ENCODE measurements at regions not wholly inside any gene's neighbourhood (a gene's known extent, or its start where the extent isn't known, plus 50 kb on each side); places are given as distances from the start of the nearest gene placed in this dataset.
"Not testable (repeated sequence)": the region's sequence is repeated elsewhere in the genome, so short reads cannot be mapped to it uniquely, and the experiment has no call there.

DNA sequence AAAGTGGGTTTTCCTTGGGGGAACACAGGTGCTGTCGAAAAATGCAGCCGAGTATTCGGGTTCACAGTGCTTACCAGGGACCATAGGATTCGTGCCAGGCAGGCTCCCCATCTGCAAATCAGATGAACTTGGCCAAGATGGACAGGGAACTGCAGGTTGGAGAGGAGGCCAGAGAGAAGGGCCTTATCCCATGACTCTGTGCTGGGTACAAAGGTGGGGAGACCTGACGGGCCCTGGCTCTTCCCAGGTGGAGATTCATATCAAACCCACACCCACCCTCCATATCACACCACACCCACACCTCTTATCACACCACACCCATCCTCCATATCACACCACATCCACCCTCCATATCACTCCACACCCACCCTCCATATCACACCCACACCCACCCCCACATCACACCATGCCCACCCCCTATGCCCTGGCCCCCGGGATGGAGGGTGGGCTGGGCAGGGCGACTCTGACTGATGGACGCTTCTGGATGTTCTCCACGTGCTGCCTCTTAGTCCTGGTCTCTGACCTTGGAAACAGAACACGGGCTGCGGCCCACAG is 319.7 kb downstream of the ADGRD1 start:
- DNase-seq (ENCODE audit: low read depth): no peak
- H3K4me3 ChIP-seq (ENCODE audit: low read depth, low read length): no peak overlapping the region
- TF ChIP-seq, protein P1, sequence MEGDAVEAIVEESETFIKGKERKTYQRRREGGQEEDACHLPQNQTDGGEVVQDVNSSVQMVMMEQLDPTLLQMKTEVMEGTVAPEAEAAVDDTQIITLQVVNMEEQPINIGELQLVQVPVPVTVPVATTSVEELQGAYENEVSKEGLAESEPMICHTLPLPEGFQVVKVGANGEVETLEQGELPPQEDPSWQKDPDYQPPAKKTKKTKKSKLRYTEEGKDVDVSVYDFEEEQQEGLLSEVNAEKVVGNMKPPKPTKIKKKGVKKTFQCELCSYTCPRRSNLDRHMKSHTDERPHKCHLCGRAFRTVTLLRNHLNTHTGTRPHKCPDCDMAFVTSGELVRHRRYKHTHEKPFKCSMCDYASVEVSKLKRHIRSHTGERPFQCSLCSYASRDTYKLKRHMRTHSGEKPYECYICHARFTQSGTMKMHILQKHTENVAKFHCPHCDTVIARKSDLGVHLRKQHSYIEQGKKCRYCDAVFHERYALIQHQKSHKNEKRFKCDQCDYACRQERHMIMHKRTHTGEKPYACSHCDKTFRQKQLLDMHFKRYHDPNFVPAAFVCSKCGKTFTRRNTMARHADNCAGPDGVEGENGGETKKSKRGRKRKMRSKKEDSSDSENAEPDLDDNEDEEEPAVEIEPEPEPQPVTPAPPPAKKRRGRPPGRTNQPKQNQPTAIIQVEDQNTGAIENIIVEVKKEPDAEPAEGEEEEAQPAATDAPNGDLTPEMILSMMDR (IDR thresholded peaks at IDR 0.05; ENCODE audit: low read depth, low read length): no peak
- TF ChIP-seq, protein P2, sequence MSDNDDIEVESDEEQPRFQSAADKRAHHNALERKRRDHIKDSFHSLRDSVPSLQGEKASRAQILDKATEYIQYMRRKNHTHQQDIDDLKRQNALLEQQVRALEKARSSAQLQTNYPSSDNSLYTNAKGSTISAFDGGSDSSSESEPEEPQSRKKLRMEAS (IDR thresholded peaks at IDR 0.05; ENCODE audit: low read depth, low read length): no peak
- no peak for TF ChIP-seq MYC (IDR thresholded peaks at IDR 0.05; ENCODE audit: low read depth, low read length)
- TF ChIP-seq POLR2A (IDR thresholded peaks at IDR 0.05; ENCODE audit: extremely low read depth, insufficient read length): no peak

DNA sequence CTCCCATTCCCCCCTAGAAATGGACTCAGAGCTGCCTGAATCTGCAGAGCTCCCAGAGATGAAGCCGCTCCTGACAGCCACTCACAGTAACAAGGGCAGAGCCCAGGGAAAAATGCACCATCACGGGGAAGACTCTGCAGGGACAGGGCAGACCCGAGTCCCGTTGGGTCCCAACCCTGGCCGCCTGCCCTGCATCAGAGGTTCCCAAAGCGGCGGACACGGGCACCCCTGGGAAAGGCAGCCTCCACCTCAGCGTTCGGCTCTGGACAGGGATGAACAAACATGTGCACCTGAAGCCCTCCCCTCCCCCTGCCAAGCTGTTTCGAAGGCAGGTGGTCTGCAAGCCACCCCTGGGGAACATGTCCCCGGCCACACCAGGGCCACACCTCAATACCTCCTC is 320.4 kb downstream of the ADGRD1 start:
- no peak for DNase-seq (ENCODE audit: low read depth)
- H3K4me3 ChIP-seq (ENCODE audit: low read depth, low read length): no peak overlapping the region
- TF ChIP-seq POLR2A (IDR thresholded peaks at IDR 0.05; ENCODE audit: extremely low read depth, insufficient read length): no peak
- TF ChIP-seq, protein P1 (IDR thresholded peaks at IDR 0.05; ENCODE audit: low read depth, low read length): no peak

DNA sequence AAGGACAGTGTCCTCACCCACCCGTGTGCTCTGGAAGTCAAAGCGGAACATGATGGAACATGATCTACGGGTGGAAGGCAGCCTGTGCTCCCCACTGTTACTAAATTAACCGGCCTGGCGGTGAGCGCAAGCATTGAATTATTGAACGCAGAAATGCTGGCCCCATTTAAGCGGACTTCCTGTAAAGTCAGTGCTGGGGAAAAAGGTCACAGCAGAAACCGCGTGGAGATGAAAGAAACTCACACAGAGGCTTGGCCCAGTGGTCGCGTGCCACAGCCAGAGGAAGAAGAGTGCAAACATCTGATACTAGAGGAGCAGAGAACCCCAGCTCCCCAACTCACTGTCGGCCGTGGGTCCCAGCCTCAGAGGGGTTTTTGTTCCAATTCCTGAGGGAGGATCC is 321.2 kb downstream of the ADGRD1 start:
- no peak overlapping the region for H3K4me3 ChIP-seq (ENCODE audit: low read depth, low read length)
- no peak for TF ChIP-seq POLR2A (IDR thresholded peaks at IDR 0.05; ENCODE audit: extremely low read depth, insufficient read length)
- TF ChIP-seq, protein P1 (IDR thresholded peaks at IDR 0.05; ENCODE audit: low read depth, low read length): no peak
- TF ChIP-seq MYC (IDR thresholded peaks at IDR 0.05; ENCODE audit: low read depth, low read length): no peak
- TF ChIP-seq, protein P2 (IDR thresholded peaks at IDR 0.05; ENCODE audit: low read depth, low read length): no peak
- DNase-seq (ENCODE audit: low read depth): no peak

DNA sequence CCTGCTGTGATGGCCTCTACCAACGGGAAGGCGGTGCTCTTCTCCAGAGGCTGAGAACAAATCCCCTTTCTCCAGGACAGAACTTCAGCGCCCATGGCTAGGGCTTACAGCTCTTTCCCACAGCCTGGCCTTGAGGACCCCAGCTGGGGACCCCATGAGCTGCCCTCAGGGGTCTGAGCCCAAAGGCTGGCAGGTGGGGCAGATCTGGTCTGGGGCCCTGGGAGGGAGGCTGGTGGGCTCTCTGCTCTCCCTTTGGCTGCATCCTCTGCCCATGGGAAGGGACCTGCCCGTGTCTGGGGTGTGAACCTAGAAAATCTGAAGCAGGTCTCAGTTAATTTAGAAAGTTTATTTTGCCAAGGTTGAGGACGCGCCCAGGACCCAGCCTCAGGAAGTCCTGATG is 322.1 kb downstream of the ADGRD1 start:
- TF ChIP-seq POLR2A (IDR thresholded peaks at IDR 0.05; ENCODE audit: extremely low read depth, insufficient read length) (no peak), MYC (IDR thresholded peaks at IDR 0.05; ENCODE audit: low read depth, low read length) (no peak)
- TF ChIP-seq, protein P2 (IDR thresholded peaks at IDR 0.05; ENCODE audit: low read depth, low read length): no peak
- TF ChIP-seq, protein P1 (IDR thresholded peaks at IDR 0.05; ENCODE audit: low read depth, low read length): no peak
- no peak for DNase-seq (ENCODE audit: low read depth)

DNA sequence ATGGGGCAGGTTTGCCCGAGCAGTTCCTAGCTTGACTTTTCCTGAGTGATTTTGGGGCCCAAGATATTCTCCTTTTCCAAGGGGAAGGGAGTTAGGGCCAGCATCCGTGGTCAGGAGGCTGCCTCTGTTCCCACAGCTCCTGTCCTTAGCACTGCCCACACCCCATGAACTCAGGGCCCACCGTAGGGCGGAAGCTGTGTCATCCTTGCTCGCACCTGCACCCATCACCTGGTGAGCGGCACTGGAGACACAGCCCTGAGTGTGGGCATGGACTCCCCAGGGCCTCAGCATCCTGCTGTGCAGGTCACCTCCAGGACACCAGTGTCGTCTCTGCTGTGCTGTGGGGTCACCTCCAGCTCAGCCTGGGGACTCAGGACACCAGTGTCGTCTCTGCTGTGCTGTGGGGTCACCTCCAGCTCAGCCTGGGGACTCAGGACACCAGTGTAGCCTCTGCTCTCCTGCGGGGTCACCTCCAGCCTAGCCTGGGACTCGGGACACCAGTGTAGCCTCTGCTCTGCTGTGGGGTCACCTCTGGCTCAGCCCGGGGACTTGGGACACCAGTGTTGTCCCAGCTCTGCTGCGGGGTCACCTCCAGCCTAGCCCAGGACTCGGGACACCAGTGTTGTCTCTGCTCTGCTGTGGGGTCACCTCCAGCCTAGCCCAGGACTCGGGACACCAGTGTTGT is 322.9 kb downstream of the ADGRD1 start:
- TF ChIP-seq, protein P1 (IDR thresholded peaks at IDR 0.05; ENCODE audit: low read depth, low read length): no peak
- no peak for DNase-seq (ENCODE audit: low read depth)

More for the DNA sequence above, 322.1 kb downstream of the ADGRD1 start:
- H3K4me3 ChIP-seq (ENCODE audit: low read depth, low read length): no peak overlapping the region

DNA sequence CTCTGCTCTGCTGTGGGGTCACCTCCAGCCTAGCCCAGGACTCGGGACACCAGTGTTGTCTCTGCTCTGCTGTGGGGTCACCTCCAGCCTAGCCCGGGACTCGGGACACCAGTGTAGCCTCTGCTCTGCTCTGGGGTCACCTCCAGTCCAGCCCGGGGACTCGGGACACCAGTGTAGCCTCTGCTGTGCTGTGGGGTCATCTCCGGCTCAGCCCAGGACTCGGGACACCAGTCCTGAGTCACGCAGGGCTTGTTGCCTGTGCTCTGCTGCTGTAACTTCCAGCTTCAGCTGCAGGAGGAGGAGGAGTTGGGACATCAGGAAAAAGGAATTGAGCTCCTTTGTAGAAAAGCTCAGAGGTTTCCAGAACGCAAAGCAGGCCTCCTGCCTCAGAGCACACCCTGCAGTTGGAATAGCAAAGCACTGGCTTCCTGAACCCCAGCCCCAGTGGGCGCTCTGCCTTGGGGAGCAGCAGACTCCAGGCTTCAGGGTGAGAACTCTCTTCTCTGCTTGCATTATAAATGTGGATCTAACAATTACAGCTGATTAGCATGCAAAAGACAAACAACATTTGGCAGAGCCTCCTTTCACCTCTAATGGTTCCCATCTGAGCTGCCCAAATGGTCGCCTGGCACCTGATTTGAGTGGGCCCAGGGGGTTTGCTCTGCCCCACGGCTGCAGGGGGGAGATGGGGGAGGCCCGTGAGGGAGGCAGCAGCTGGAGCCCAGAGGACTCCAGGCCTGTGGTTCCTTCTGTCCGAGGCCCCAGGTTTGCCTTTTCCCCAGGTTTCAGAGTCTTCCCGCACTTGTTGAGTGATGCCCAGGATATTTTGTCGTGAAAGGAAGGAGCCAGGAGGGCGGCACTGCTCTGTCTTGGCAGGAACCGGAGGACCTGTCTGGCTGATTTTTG is 323.7 kb downstream of the ADGRD1 start:
- not testable (repeated sequence) for DNase-seq (ENCODE audit: low read depth); H3K4me3 ChIP-seq (ENCODE audit: low read depth, low read length)

More for the DNA sequence above, 322.9 kb downstream of the ADGRD1 start:
- H3K4me3 ChIP-seq (ENCODE audit: low read depth, low read length): no peak overlapping the region

DNA sequence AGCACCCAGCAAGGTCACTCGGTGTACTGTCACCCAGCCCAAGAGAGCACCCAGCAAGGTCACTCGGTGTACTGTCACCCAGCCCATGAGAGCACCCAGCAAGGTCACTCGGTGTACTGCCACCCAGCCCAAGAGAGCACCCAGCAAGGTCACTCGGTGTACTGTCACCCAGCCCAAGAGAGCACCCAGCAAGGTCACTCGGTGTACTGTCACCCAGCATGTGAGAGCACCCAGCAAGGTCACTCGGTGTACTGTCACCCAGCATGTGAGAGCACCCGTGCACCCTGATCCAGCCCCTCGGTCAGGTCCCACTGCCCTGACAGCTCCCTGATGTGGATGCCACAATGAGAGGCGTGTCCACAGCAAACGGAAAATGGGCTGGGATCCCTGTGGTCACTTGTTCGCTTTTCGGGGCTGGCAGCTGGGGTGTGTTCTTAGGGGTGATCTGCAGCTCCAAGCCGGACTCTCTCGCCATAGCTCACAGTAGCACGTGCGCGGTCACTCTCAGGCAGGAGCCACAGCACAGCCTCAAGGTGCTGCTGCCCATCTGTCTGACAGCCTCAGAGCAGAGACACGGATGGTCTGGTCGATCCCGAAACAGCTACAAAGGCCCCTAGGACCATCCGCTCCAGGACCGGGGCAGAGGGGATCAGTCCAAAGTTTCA is 324.9 kb downstream of the ADGRD1 start:
- not testable (repeated sequence) for H3K4me3 ChIP-seq (ENCODE audit: low read depth, low read length); DNase-seq (ENCODE audit: low read depth)

All from NB4 (cell line).